NB4 (cell line): ENCODE measurements at regions not wholly inside any gene's neighbourhood (a gene's known extent, or its start where the extent isn't known, plus 50 kb on each side); places are given as distances from the start of the nearest gene placed in this dataset.
"Not testable (repeated sequence)": the region's sequence is repeated elsewhere in the genome, so short reads cannot be mapped to it uniquely, and the experiment has no call there.

Experiments
- DNase-seq: peaks from one replicate; pipeline ENCODE4 v3.0.0; 2010; ENCODE audit warnings: low read depth
- H3K4me3 ChIP-seq: one replicate; pipeline ENCODE4 v1.5.1; 2011; ENCODE audit warnings: mild to moderate bottlenecking, low read depth, low read length, moderate library complexity
- CTCF ChIP-seq: IDR thresholded peaks from one replicate; pipeline ENCODE4 v1.5.1; 2012; ENCODE audit warnings: low read depth, low read length
- MAX ChIP-seq: IDR thresholded peaks from 2 replicates; pipeline ENCODE4 v1.6.1; 2011; ENCODE audit warnings: low read depth, low read length
- MYC ChIP-seq: IDR thresholded peaks from 2 replicates; pipeline ENCODE4 v1.6.1; 2011; ENCODE audit warnings: low read depth, low read length
- POLR2A ChIP-seq: IDR thresholded peaks from 2 replicates; pipeline ENCODE4 v1.6.1; 2011; ENCODE audit warnings: mild to moderate bottlenecking; ENCODE audit not compliant: insufficient read length; ENCODE audit errors: extremely low read depth

- no peak for TF ChIP-seq CTCF
- no peak for TF ChIP-seq MYC
- no peak for TF ChIP-seq MAX
- no peak for TF ChIP-seq POLR2A
- DNase-seq, result no peak
- H3K4me3 ChIP-seq, result no peak overlapping the region
These were observed 70.5 kb upstream of the DHX40 start for GRCh38 chr17:59494757-59495368.

- H3K4me3 ChIP-seq, result no peak overlapping the region
- DNase-seq, result no peak
- no peak for TF ChIP-seq MYC
- TF ChIP-seq POLR2A, result no peak
- TF ChIP-seq MAX, result no peak
- TF ChIP-seq CTCF, result no peak
These were observed 69.2 kb upstream of the DHX40 start for GRCh38 chr17:59496178-59496577.

- TF ChIP-seq CTCF (no peak), POLR2A (no peak), MYC (no peak), MAX (no peak)
- DNase-seq, result no peak
- H3K4me3 ChIP-seq, result no peak overlapping the region
These were observed 66.7 kb upstream of the DHX40 start for GRCh38 chr17:59498530-59499307.

GRCh38 chr17:59500086-59500655 is 65.2 kb upstream of the DHX40 start:
- DNase-seq, H3K4me3 ChIP-seq: not testable (repeated sequence)

GRCh38 chr17:59501690-59502089 is 63.7 kb upstream of the DHX40 start:
- TF ChIP-seq CTCF (no peak), MYC (no peak), POLR2A (no peak), MAX (no peak)
- H3K4me3 ChIP-seq, result no peak overlapping the region
- no peak for DNase-seq

GRCh38 chr17:59502800-59503199 is 62.6 kb upstream of the DHX40 start:
- no peak for DNase-seq
- no peak for TF ChIP-seq POLR2A
- H3K4me3 ChIP-seq, result no peak overlapping the region
